ENCODE measurements at regions not wholly inside any gene's neighbourhood (a gene's known extent, or its start where the extent isn't known, plus 50 kb on each side); places are given as distances from the start of the nearest gene placed in this dataset.

DNA sequence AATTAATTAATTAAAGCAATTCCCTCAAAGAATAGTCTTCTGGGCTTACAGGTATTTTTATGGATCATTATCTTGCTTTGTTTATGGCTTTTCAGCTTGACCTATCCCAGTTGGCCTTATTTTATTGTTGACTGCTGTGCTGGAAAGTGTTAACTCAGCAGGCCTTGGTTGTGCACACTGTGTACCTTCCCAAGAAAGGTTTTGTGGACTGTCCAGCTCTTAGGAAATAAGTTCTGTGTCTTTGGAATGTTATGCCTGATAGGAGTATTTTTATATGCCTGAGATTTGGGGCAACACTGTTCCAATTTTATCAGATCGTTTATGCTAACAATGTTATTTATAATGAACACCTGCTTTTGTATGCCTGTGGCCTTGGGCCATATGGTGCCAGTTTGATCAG, 671.9 kb upstream of the ZNF804A start:
- DNase-seq (ENCODE audit: low spot score) = no peak
- Histone ChIP-seq H3K9me2 (ENCODE audit: insufficient read depth) (no peaks in the 10 kb centered on the region), H3K4me3 (no peak overlapping the region), H3K36me3 (ENCODE audit: insufficient read depth) (no peaks in the 10 kb centered on the region), H3K4me2 (no peak overlapping the region), H3F3A (replicated peaks; ENCODE audit: low read depth) (no peaks in the 10 kb centered on the region), H3K79me2 (replicated peaks; ENCODE audit: insufficient read depth) (no peaks in the 10 kb centered on the region), H2AFZ (no peak overlapping the region), H3K27me3 (ENCODE audit: insufficient read depth) (no peaks in the 10 kb centered on the region), H3K27ac (ENCODE audit: low read depth) (no peak overlapping the region), H4K20me1 (replicated peaks; ENCODE audit: insufficient read depth) (no peaks in the 10 kb centered on the region), H3K4me1 (ENCODE audit: insufficient read depth) (no peaks in the 10 kb centered on the region)
- Mint-ChIP-seq H3K9me3 (peaks cover 26% of the 10 kb centered on the region; the same call in 2 of the 3 replicates), H3K36me3 (ENCODE audit: low read depth) (peaks cover 13% of the 10 kb centered on the region; the same call in 2 of the 3 replicates), H3K4me1 (no peaks in the 10 kb centered on the region), H3K27me3 (ENCODE audit: insufficient read depth, low read depth, poor library complexity) (no peaks in the 10 kb centered on the region), H3K27ac (no peak overlapping the region), H3K4me3 (no peak overlapping the region)
- no peak for ATAC-seq
- TF ChIP-seq, protein P1, sequence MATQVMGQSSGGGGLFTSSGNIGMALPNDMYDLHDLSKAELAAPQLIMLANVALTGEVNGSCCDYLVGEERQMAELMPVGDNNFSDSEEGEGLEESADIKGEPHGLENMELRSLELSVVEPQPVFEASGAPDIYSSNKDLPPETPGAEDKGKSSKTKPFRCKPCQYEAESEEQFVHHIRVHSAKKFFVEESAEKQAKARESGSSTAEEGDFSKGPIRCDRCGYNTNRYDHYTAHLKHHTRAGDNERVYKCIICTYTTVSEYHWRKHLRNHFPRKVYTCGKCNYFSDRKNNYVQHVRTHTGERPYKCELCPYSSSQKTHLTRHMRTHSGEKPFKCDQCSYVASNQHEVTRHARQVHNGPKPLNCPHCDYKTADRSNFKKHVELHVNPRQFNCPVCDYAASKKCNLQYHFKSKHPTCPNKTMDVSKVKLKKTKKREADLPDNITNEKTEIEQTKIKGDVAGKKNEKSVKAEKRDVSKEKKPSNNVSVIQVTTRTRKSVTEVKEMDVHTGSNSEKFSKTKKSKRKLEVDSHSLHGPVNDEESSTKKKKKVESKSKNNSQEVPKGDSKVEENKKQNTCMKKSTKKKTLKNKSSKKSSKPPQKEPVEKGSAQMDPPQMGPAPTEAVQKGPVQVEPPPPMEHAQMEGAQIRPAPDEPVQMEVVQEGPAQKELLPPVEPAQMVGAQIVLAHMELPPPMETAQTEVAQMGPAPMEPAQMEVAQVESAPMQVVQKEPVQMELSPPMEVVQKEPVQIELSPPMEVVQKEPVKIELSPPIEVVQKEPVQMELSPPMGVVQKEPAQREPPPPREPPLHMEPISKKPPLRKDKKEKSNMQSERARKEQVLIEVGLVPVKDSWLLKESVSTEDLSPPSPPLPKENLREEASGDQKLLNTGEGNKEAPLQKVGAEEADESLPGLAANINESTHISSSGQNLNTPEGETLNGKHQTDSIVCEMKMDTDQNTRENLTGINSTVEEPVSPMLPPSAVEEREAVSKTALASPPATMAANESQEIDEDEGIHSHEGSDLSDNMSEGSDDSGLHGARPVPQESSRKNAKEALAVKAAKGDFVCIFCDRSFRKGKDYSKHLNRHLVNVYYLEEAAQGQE (IDR thresholded peaks at IDR 0.05; ENCODE audit: unreplicated experiment) = no peak

DNA sequence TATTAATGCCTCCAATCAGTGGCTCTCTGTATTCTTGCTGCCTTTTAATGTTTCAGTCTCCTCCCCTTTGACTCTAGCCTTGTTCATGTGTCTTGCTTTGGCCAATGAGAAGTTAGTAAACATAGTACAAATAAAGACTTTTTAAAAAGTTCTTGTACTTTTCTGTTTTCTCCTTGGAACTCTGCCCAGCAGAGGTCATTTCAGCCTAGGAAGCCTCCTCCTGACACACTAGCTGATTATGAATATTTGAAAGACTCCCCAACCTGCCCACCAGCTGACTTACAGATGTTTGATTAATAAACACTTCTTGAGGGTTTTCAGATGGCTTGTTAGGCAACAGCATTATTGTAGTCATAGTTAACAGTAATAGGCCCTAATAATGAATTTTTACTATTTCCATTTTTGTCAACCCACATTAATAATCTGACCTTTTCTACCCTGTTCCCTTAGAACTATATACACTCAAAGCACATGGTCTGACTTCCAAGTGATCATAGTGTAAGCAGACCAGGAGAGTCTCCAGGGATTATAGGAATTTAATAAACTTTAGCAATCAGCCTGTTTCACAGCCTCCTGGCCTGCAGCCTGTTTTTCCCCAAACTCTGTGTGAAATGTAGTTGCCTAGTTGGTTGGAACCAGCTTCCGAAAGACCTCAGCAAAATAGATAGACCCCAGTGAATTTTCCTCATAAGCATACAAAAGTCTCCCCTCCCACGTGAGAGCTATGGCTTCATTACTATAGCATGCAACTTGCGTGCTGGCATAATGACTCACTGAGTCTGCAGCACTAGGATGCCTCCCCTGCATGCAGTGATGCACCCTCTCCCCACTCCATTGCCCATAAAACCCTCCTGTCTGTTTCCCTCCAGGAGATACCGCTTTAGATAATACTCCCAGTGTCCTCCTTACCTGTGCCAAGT, 670.7 kb upstream of the ZNF804A start:
- no peak overlapping the region for H2AFZ ChIP-seq
- H3K27ac ChIP-seq (ENCODE audit: low read depth) = no peak overlapping the region
- TF ChIP-seq ZNF331 (CRISPR knock-in tag; IDR thresholded peaks at IDR 0.05; ENCODE audit: low read depth) (no peak), STAT1 (IDR thresholded peaks at IDR 0.05; ENCODE audit: unreplicated experiment) (no peak), NANOG (IDR thresholded peaks at IDR 0.05; ENCODE audit: borderline replicate concordance) (no peak), CREB1 (CRISPR knock-in tag; IDR thresholded peaks at IDR 0.05; ENCODE audit: low read depth) (no peak), EZH2phosphoT487 (IDR thresholded peaks at IDR 0.05; ENCODE audit: unreplicated experiment) (no peak)
- TF ChIP-seq, protein P1 (IDR thresholded peaks at IDR 0.05; ENCODE audit: unreplicated experiment) = no peak
- TF ChIP-seq, protein P2, sequence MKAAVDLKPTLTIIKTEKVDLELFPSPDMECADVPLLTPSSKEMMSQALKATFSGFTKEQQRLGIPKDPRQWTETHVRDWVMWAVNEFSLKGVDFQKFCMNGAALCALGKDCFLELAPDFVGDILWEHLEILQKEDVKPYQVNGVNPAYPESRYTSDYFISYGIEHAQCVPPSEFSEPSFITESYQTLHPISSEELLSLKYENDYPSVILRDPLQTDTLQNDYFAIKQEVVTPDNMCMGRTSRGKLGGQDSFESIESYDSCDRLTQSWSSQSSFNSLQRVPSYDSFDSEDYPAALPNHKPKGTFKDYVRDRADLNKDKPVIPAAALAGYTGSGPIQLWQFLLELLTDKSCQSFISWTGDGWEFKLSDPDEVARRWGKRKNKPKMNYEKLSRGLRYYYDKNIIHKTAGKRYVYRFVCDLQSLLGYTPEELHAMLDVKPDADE (IDR thresholded peaks at IDR 0.05) = no peak

More for the DNA sequence above, 670.7 kb upstream of the ZNF804A start:
- Mint-ChIP-seq H3K4me1 (no peaks in the 10 kb centered on the region), H3K27ac (no peak overlapping the region), H3K4me3 (no peak overlapping the region), H3K27me3 (ENCODE audit: insufficient read depth, low read depth, poor library complexity) (no peaks in the 10 kb centered on the region), H3K9me3 (peaks cover 26% of the 10 kb centered on the region; the same call in 2 of the 3 replicates), H3K36me3 (ENCODE audit: low read depth) (peaks cover 13% of the 10 kb centered on the region; the same call in 2 of the 3 replicates)
- no peak for ATAC-seq
- Histone ChIP-seq H4K20me1 (replicated peaks; ENCODE audit: insufficient read depth) (no peaks in the 10 kb centered on the region), H3F3A (replicated peaks; ENCODE audit: low read depth) (no peaks in the 10 kb centered on the region), H3K36me3 (ENCODE audit: insufficient read depth) (no peaks in the 10 kb centered on the region), H3K4me1 (ENCODE audit: insufficient read depth) (no peaks in the 10 kb centered on the region), H3K9me2 (ENCODE audit: insufficient read depth) (no peaks in the 10 kb centered on the region), H3K79me2 (replicated peaks; ENCODE audit: insufficient read depth) (no peaks in the 10 kb centered on the region), H3K4me2 (no peak overlapping the region), H3K4me3 (no peak overlapping the region), H3K27me3 (ENCODE audit: insufficient read depth) (no peaks in the 10 kb centered on the region)
- no peak for DNase-seq (ENCODE audit: low spot score)

All from GM23338 (cell line).